Activated B cell treated with CpG ODN at 0.5 μM for 24 hours (primary cell): ENCODE measurements at regions not wholly inside any gene's neighbourhood (a gene's known extent, or its start where the extent isn't known, plus 50 kb on each side); places are given as distances from the start of the nearest gene placed in this dataset.

Experiments used
- ATAC-seq: fragments of 200-7000 bp; cut with Tn5 transposase; one replicate; pipeline ENCODE4 v1.10.0; 2021; ENCODE audit warnings: low read depth, mild to moderate bottlenecking, moderate library complexity
- CTCF ChIA-PET: fragments of 350-600 bp; sonication (Branson Sonifier 250); formaldehyde crosslinking; loops from one replicate; lab custom pipeline; 2021; ENCODE audit warnings: antibody characterized with exemption; lab: Charles Lee
- POLR2A ChIA-PET: fragments of 350-600 bp; sonication (Branson Sonifier 250); formaldehyde crosslinking; loops from one replicate; lab custom pipeline; 2021; ENCODE audit warnings: antibody characterized with exemption; lab: Charles Lee
- DNase-seq: peaks from one replicate; pipeline ENCODE4 v3.0.0; 2022
- H3K27ac Mint-ChIP-seq: one replicate; pipeline ENCODE4 v1.8.0; 2020; ENCODE audit warnings: mixed read lengths
- H3K27me3 Mint-ChIP-seq: one replicate; pipeline ENCODE4 v1.8.0; 2021; ENCODE audit warnings: mixed read lengths
- H3K36me3 Mint-ChIP-seq: one replicate; pipeline ENCODE4 v1.8.0; 2021; ENCODE audit warnings: low read depth, mixed read lengths
- H3K4me1 Mint-ChIP-seq: one replicate; pipeline ENCODE4 v1.8.0; 2021; ENCODE audit warnings: mixed read lengths
- H3K4me3 Mint-ChIP-seq: one replicate; pipeline ENCODE4 v1.8.0; 2020; ENCODE audit warnings: mild to moderate bottlenecking, mixed read lengths
- H3K9me3 Mint-ChIP-seq: one replicate; pipeline ENCODE4 v1.8.0; 2020; ENCODE audit warnings: mixed read lengths
- intact Hi-C: fragments of 100-400 bp; cut with micrococcal nuclease; formaldehyde crosslinking; loops from one replicate; pipeline ENCODE4 v1.15.1; 2024
- TF ChIP-seq, protein P1 (sequence below): fragments of 200-600 bp; IDR thresholded peaks from one replicate; pipeline ENCODE4 v1.8.0; 2022; ENCODE audit warnings: antibody characterized with exemption, mild to moderate bottlenecking

DNA sequence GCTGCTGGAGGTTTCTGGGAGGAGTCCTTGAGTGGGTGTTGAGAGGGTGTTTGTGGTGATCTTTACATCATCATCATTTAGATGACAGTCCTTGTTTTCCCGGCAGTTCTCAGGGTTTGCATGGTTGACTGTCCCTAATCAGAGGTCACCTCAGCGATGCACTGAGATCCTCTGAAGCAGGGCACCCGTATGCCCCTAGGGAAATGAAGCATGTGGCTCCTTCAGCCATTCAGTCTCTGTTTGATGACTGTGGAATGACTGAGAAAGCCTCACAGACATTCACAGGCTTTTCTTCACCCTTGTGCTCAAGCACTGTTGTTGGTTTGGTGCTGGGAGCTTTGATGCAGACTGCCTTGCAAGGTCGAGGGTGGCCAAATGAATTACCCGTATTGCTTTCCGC, 474.7 kb downstream of the SPRY1 start:
- intact Hi-C loops, result no loop called here
- Mint-ChIP-seq H3K27me3 (no peaks in the 10 kb centered on the region), H3K9me3 (peaks cover 3% of the 10 kb centered on the region), H3K36me3 (no peaks in the 10 kb centered on the region), H3K4me1 (no peaks in the 10 kb centered on the region), H3K27ac (no peak overlapping the region), H3K4me3 (no peak overlapping the region)
- ChIA-PET CTCF (no interaction called here), POLR2A (no interaction called here)
- TF ChIP-seq, protein P1, sequence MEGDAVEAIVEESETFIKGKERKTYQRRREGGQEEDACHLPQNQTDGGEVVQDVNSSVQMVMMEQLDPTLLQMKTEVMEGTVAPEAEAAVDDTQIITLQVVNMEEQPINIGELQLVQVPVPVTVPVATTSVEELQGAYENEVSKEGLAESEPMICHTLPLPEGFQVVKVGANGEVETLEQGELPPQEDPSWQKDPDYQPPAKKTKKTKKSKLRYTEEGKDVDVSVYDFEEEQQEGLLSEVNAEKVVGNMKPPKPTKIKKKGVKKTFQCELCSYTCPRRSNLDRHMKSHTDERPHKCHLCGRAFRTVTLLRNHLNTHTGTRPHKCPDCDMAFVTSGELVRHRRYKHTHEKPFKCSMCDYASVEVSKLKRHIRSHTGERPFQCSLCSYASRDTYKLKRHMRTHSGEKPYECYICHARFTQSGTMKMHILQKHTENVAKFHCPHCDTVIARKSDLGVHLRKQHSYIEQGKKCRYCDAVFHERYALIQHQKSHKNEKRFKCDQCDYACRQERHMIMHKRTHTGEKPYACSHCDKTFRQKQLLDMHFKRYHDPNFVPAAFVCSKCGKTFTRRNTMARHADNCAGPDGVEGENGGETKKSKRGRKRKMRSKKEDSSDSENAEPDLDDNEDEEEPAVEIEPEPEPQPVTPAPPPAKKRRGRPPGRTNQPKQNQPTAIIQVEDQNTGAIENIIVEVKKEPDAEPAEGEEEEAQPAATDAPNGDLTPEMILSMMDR, result no peak
- DNase-seq, result no peak
- ATAC-seq, result no peak

DNA sequence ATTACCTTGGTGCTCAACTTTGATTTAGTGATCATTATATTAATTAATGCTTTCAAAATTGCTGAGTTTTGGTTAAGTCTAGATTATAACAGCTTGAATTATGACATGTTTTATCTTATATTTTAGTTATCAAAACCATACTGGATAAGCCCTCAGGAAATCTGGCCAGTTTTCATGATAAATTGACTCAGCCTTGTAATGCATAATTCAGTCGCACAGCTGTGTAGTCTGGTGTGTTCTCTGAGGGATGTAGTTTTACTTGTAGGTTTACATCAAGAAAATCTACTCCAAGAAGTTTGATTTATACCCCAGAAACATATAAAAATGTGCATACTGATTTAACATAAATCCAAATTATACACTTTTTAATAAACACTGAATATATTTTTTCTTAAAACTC, 477.5 kb downstream of the SPRY1 start:
- Mint-ChIP-seq H3K36me3 (no peaks in the 10 kb centered on the region), H3K9me3 (no peaks in the 10 kb centered on the region), H3K27me3 (no peaks in the 10 kb centered on the region), H3K4me3 (no peak overlapping the region), H3K4me1 (no peaks in the 10 kb centered on the region), H3K27ac (no peak overlapping the region)
- ChIA-PET POLR2A (no interaction called here), CTCF (no interaction called here)
- intact Hi-C loops, result no loop called here
- DNase-seq (no peak), ATAC-seq (no peak)
- TF ChIP-seq, protein P1, result no peak

DNA sequence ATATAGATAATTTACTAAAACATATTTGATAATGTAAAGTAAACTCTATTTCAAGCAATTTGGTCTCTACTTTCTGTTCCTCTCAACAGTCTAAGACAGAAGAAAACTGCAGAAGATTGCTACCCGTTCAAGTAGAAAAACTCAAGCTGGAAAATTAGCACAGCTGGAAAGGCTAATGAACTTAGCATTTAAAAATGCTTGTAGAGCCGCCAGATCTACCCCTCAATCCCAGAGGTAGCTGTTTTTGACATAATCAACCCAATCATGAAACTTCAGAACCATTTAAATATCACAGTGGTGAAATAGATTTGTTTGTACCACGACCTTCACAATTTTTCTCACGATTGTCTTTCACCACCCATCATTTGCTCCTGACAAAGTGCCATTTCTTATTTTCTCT, 479.5 kb downstream of the SPRY1 start:
- ATAC-seq (no peak), DNase-seq (no peak)
- H3K36me3 Mint-ChIP-seq, result no peaks in the 10 kb centered on the region
- H3K27me3 Mint-ChIP-seq, result no peaks in the 10 kb centered on the region
- TF ChIP-seq, protein P1, result no peak
- H3K4me1 Mint-ChIP-seq, result no peaks in the 10 kb centered on the region
- no peak overlapping the region for H3K4me3 Mint-ChIP-seq
- H3K27ac Mint-ChIP-seq, result no peak overlapping the region
- no peaks in the 10 kb centered on the region for H3K9me3 Mint-ChIP-seq
- POLR2A ChIA-PET, result no interaction called here
- intact Hi-C loops, result no loop called here
- CTCF ChIA-PET, result no interaction called here

DNA sequence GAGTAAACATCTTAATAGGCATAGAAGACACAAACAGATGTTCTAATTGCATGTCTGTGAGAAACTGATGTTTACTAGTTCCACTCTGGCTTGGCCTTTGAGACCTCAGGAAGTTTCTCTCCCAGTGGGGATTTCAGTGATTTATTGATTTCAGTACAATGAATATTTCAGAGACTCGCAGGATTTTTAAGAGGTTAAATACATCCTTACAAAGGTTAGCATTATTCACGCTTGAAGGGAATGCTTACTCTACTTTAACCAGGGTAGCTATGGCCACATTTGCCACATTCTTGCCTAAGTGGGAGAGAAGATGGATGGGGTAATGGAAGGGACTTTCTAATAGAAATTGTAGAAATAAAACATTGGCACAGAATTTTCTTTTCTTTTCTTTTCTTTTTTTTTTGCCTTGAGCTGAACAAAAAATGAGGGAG, 480.1 kb downstream of the SPRY1 start:
- no peak overlapping the region for H3K4me3 Mint-ChIP-seq
- ChIA-PET POLR2A (no interaction called here), CTCF (no interaction called here)
- H3K9me3 Mint-ChIP-seq, result no peaks in the 10 kb centered on the region
- no peak for ATAC-seq
- no peaks in the 10 kb centered on the region for H3K4me1 Mint-ChIP-seq
- no peak overlapping the region for H3K27ac Mint-ChIP-seq
- intact Hi-C loops, result no loop called here
- DNase-seq, result no peak
- TF ChIP-seq, protein P1, result no peak
- H3K36me3 Mint-ChIP-seq, result no peaks in the 10 kb centered on the region
- H3K27me3 Mint-ChIP-seq, result no peaks in the 10 kb centered on the region

DNA sequence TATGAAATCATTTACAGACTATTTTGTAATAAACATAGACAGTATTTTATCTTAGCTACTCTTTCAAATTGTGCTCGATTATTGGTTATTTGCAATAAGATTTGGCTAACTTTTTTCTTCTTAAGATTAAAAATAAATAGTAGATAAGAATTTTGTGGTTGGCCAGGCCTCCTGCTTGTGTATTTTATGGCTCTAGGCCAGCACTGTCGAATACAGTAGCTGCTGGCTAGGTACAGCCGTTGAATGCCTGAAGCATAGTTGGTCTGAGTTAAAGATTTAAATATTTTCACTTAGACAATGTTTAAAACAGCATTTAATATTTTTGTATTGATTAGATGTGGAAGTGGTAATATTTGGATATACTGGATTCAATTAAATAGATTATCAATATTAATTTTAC, 481.0 kb downstream of the SPRY1 start:
- Mint-ChIP-seq H3K27me3 (no peaks in the 10 kb centered on the region), H3K4me1 (no peaks in the 10 kb centered on the region), H3K9me3 (no peaks in the 10 kb centered on the region), H3K36me3 (no peaks in the 10 kb centered on the region), H3K4me3 (no peak overlapping the region), H3K27ac (no peak overlapping the region)
- ChIA-PET POLR2A (no interaction called here), CTCF (no interaction called here)
- no peak for DNase-seq
- TF ChIP-seq, protein P1, result no peak
- intact Hi-C loops, result no loop called here
- ATAC-seq, result no peak
